Dendritic cell treated with granulocyte-macrophage colony-stimulating factor and Interleukin-4, amounts not matched to agents 40 ng/mL and 50 ng/mL, for 4 days (primary cell): ENCODE measurements at regions not wholly inside any gene's neighbourhood (a gene's known extent, or its start where the extent isn't known, plus 50 kb on each side); places are given as distances from the start of the nearest gene placed in this dataset.

Source experiments
- H3K27ac Mint-ChIP-seq: one replicate; pipeline ENCODE4 v1.8.0; 2022; ENCODE audit warnings: mild to moderate bottlenecking, mixed read lengths
- H3K27me3 Mint-ChIP-seq: one replicate; pipeline ENCODE4 v1.8.0; 2022; ENCODE audit warnings: mild to moderate bottlenecking, mixed read lengths
- H3K36me3 Mint-ChIP-seq: one replicate; pipeline ENCODE4 v1.8.0; 2022; ENCODE audit warnings: low read depth, mixed read lengths
- H3K4me1 Mint-ChIP-seq: one replicate; pipeline ENCODE4 v1.8.0; 2022; ENCODE audit warnings: low read depth, mixed read lengths
- H3K4me3 Mint-ChIP-seq: one replicate; pipeline ENCODE4 v1.8.0; 2022; ENCODE audit warnings: mild to moderate bottlenecking, moderate library complexity, mixed read lengths
- H3K9me3 Mint-ChIP-seq: one replicate; pipeline ENCODE4 v1.8.0; 2022; ENCODE audit warnings: mixed read lengths
- intact Hi-C: fragments of 100-400 bp; cut with micrococcal nuclease; formaldehyde crosslinking; loops from one replicate; pipeline ENCODE4 v1.15.0; 2022

GRCh38 chr14:27384124-27384523, 786.3 kb upstream of the NOVA1 start:
- no peaks in the 10 kb centered on the region for H3K9me3 Mint-ChIP-seq
- intact Hi-C loops: no loop called here
- no peak overlapping the region for H3K27ac Mint-ChIP-seq
- no peaks in the 10 kb centered on the region for H3K4me1 Mint-ChIP-seq
- H3K27me3 Mint-ChIP-seq: no peaks in the 10 kb centered on the region
- H3K36me3 Mint-ChIP-seq: no peaks in the 10 kb centered on the region
- no peak overlapping the region for H3K4me3 Mint-ChIP-seq

- Mint-ChIP-seq H3K27ac (no peak overlapping the region), H3K4me3 (no peak overlapping the region), H3K4me1 (no peaks in the 10 kb centered on the region), H3K9me3 (no peaks in the 10 kb centered on the region), H3K27me3 (no peaks in the 10 kb centered on the region), H3K36me3 (no peaks in the 10 kb centered on the region)
- intact Hi-C loops: no loop called here
Observed at GRCh38 chr14:27386391-27386790, 788.6 kb upstream of the NOVA1 start.

GRCh38 chr14:27387463-27387862, 789.6 kb upstream of the NOVA1 start:
- intact Hi-C loops: no loop called here
- H3K36me3 Mint-ChIP-seq: no peaks in the 10 kb centered on the region
- H3K4me3 Mint-ChIP-seq: no peak overlapping the region
- H3K9me3 Mint-ChIP-seq: no peaks in the 10 kb centered on the region
- H3K27me3 Mint-ChIP-seq: no peaks in the 10 kb centered on the region
- H3K4me1 Mint-ChIP-seq: no peaks in the 10 kb centered on the region
- no peak overlapping the region for H3K27ac Mint-ChIP-seq

- Mint-ChIP-seq H3K27me3 (no peaks in the 10 kb centered on the region), H3K4me3 (no peak overlapping the region), H3K27ac (no peak overlapping the region), H3K9me3 (no peaks in the 10 kb centered on the region), H3K4me1 (no peaks in the 10 kb centered on the region), H3K36me3 (no peaks in the 10 kb centered on the region)
- intact Hi-C loops: no loop called here
Observed at GRCh38 chr14:27389402-27389801, 791.6 kb upstream of the NOVA1 start.

GRCh38 chr14:27390155-27390554, 792.3 kb upstream of the NOVA1 start:
- H3K27ac Mint-ChIP-seq: no peak overlapping the region
- no peaks in the 10 kb centered on the region for H3K36me3 Mint-ChIP-seq
- intact Hi-C loops: no loop called here
- H3K4me3 Mint-ChIP-seq: no peak overlapping the region
- no peaks in the 10 kb centered on the region for H3K9me3 Mint-ChIP-seq
- H3K4me1 Mint-ChIP-seq: no peaks in the 10 kb centered on the region
- no peaks in the 10 kb centered on the region for H3K27me3 Mint-ChIP-seq

- Mint-ChIP-seq H3K4me3 (no peak overlapping the region), H3K27me3 (no peaks in the 10 kb centered on the region), H3K4me1 (no peaks in the 10 kb centered on the region), H3K27ac (no peak overlapping the region), H3K36me3 (no peaks in the 10 kb centered on the region), H3K9me3 (no peaks in the 10 kb centered on the region)
- intact Hi-C loops: no loop called here
Observed at GRCh38 chr14:27391331-27391730, 793.5 kb upstream of the NOVA1 start.

GRCh38 chr14:27392153-27392552, 794.3 kb upstream of the NOVA1 start:
- Mint-ChIP-seq H3K4me3 (no peak overlapping the region), H3K4me1 (no peaks in the 10 kb centered on the region), H3K27me3 (no peaks in the 10 kb centered on the region), H3K36me3 (no peaks in the 10 kb centered on the region), H3K9me3 (no peaks in the 10 kb centered on the region), H3K27ac (no peak overlapping the region)
- intact Hi-C loops: no loop called here

- Mint-ChIP-seq H3K27me3 (no peaks in the 10 kb centered on the region), H3K9me3 (no peaks in the 10 kb centered on the region), H3K4me3 (no peak overlapping the region), H3K36me3 (no peaks in the 10 kb centered on the region), H3K27ac (no peak overlapping the region), H3K4me1 (no peaks in the 10 kb centered on the region)
- intact Hi-C loops: no loop called here
Observed at GRCh38 chr14:27409944-27410343, 812.1 kb upstream of the NOVA1 start.

GRCh38 chr14:27410981-27411380, 813.1 kb upstream of the NOVA1 start:
- no peaks in the 10 kb centered on the region for H3K9me3 Mint-ChIP-seq
- H3K4me1 Mint-ChIP-seq: no peaks in the 10 kb centered on the region
- no peak overlapping the region for H3K4me3 Mint-ChIP-seq
- no peaks in the 10 kb centered on the region for H3K36me3 Mint-ChIP-seq
- H3K27ac Mint-ChIP-seq: no peak overlapping the region
- no peaks in the 10 kb centered on the region for H3K27me3 Mint-ChIP-seq
- intact Hi-C loops: no loop called here

GRCh38 chr14:27427796-27428195, 830.0 kb upstream of the NOVA1 start:
- Mint-ChIP-seq H3K27ac (no peak overlapping the region), H3K4me1 (no peaks in the 10 kb centered on the region), H3K9me3 (no peaks in the 10 kb centered on the region), H3K27me3 (no peaks in the 10 kb centered on the region), H3K4me3 (no peak overlapping the region), H3K36me3 (no peaks in the 10 kb centered on the region)
- intact Hi-C loops: no loop called here

- no peak overlapping the region for H3K27ac Mint-ChIP-seq
- no peaks in the 10 kb centered on the region for H3K27me3 Mint-ChIP-seq
- H3K36me3 Mint-ChIP-seq: no peaks in the 10 kb centered on the region
- no peaks in the 10 kb centered on the region for H3K4me1 Mint-ChIP-seq
- no peaks in the 10 kb centered on the region for H3K9me3 Mint-ChIP-seq
- intact Hi-C loops: no loop called here
- H3K4me3 Mint-ChIP-seq: no peak overlapping the region
Observed at GRCh38 chr14:27435923-27436670, 838.3 kb upstream of the NOVA1 start.

GRCh38 chr14:27484633-27485032, 886.8 kb upstream of the NOVA1 start:
- Mint-ChIP-seq H3K27me3 (no peaks in the 10 kb centered on the region), H3K4me3 (no peak overlapping the region), H3K36me3 (no peaks in the 10 kb centered on the region), H3K4me1 (no peaks in the 10 kb centered on the region), H3K9me3 (no peaks in the 10 kb centered on the region), H3K27ac (no peak overlapping the region)
- intact Hi-C loops: no loop called here

- no peak overlapping the region for H3K27ac Mint-ChIP-seq
- H3K9me3 Mint-ChIP-seq: no peaks in the 10 kb centered on the region
Observed at GRCh38 chr14:27485193-27485592, 887.4 kb upstream of the NOVA1 start.

GRCh38 chr14:27506272-27506671, 908.4 kb upstream of the NOVA1 start:
- Mint-ChIP-seq H3K4me3 (no peak overlapping the region), H3K36me3 (no peaks in the 10 kb centered on the region), H3K27me3 (no peaks in the 10 kb centered on the region), H3K27ac (no peak overlapping the region), H3K9me3 (peaks cover 47% of the 10 kb centered on the region), H3K4me1 (no peaks in the 10 kb centered on the region)
- intact Hi-C loops: no loop called here

More at GRCh38 chr14:27485193-27485592, 887.4 kb upstream of the NOVA1 start:
- Mint-ChIP-seq H3K36me3 (no peaks in the 10 kb centered on the region), H3K27me3 (no peaks in the 10 kb centered on the region), H3K4me3 (no peak overlapping the region), H3K4me1 (no peaks in the 10 kb centered on the region)
- intact Hi-C loops: no loop called here

- no peak overlapping the region for H3K27ac Mint-ChIP-seq
- H3K27me3 Mint-ChIP-seq: no peaks in the 10 kb centered on the region
- no peaks in the 10 kb centered on the region for H3K4me1 Mint-ChIP-seq
- no peaks in the 10 kb centered on the region for H3K36me3 Mint-ChIP-seq
- H3K9me3 Mint-ChIP-seq: peaks cover 9% of the 10 kb centered on the region
- intact Hi-C loops: no loop called here
- no peak overlapping the region for H3K4me3 Mint-ChIP-seq
Observed at GRCh38 chr14:27528328-27528727, 930.5 kb upstream of the NOVA1 start.
